GM19238 (cell line): ENCODE measurements at regions not wholly inside any gene's neighbourhood (a gene's known extent, or its start where the extent isn't known, plus 50 kb on each side); places are given as distances from the start of the nearest gene placed in this dataset.

Experiments used
- DNase-seq: peaks from one replicate; pipeline ENCODE4 v3.0.0; 2011; ENCODE audit warnings: low spot score; ENCODE audit not compliant: insufficient read length

- DNase-seq = no peak
Observed at GRCh38 chr5:59999056-59999455, 105.5 kb upstream of the PDE4D start.

- no peak for DNase-seq
Observed at GRCh38 chr5:59992206-59992605, 98.7 kb upstream of the PDE4D start.

- no peak for DNase-seq
Observed at GRCh38 chr5:59988396-59988795, 94.9 kb upstream of the PDE4D start.

GRCh38 chr5:59976342-59976741, 82.8 kb upstream of the PDE4D start:
- no peak for DNase-seq

GRCh38 chr5:59972043-59972442, 78.5 kb upstream of the PDE4D start:
- no peak for DNase-seq

GRCh38 chr5:59959330-59959729, 65.8 kb upstream of the PDE4D start:
- DNase-seq = no peak

GRCh38 chr5:59956130-59956783, 62.7 kb upstream of the PDE4D start:
- DNase-seq = no peak

GRCh38 chr5:59955241-59955640, 61.7 kb upstream of the PDE4D start:
- DNase-seq = no peak

- DNase-seq = no peak
Observed at GRCh38 chr5:59943452-59944113, 50.1 kb upstream of the PDE4D start.
